ENCODE measurements at regions not wholly inside any gene's neighbourhood (a gene's known extent, or its start where the extent isn't known, plus 50 kb on each side); places are given as distances from the start of the nearest gene placed in this dataset.
"Not testable (repeated sequence)": the region's sequence is repeated elsewhere in the genome, so short reads cannot be mapped to it uniquely, and the experiment has no call there.

GRCh38 chr4:170803492-170803891 is 713.7 kb upstream of the AADAT start:
- no peak for DNase-seq (ENCODE audit: low spot score)

- no peak for DNase-seq (ENCODE audit: low spot score)
Measured at GRCh38 chr4:170801771-170802170, 712.0 kb upstream of the AADAT start.

GRCh38 chr4:170794525-170794924 is 704.8 kb upstream of the AADAT start:
- no peak for DNase-seq (ENCODE audit: low spot score)

GRCh38 chr4:170788540-170789051 is 698.8 kb upstream of the AADAT start:
- not testable (repeated sequence) for DNase-seq (ENCODE audit: low spot score)

GRCh38 chr4:170777663-170778062 is 687.9 kb upstream of the AADAT start:
- no peak for DNase-seq (ENCODE audit: low spot score)

- no peak for DNase-seq (ENCODE audit: low spot score)
Measured at GRCh38 chr4:170776983-170777382, 687.2 kb upstream of the AADAT start.

GRCh38 chr4:170775851-170776250 is 686.1 kb upstream of the AADAT start:
- DNase-seq (ENCODE audit: low spot score) = no peak

- DNase-seq (ENCODE audit: low spot score) = no peak
Measured at GRCh38 chr4:170773709-170774273, 684.0 kb upstream of the AADAT start.

- no peak for DNase-seq (ENCODE audit: low spot score)
Measured at GRCh38 chr4:170772429-170772828, 682.7 kb upstream of the AADAT start.

GRCh38 chr4:170770664-170771063 is 680.9 kb upstream of the AADAT start:
- DNase-seq (ENCODE audit: low spot score) = no peak

- no peak for DNase-seq (ENCODE audit: low spot score)
Measured at GRCh38 chr4:170769862-170770261, 680.1 kb upstream of the AADAT start.

- DNase-seq (ENCODE audit: low spot score) = no peak
Measured at GRCh38 chr4:170758988-170759387, 669.2 kb upstream of the AADAT start.

GRCh38 chr4:170750519-170750918 is 660.8 kb upstream of the AADAT start:
- no peak for DNase-seq (ENCODE audit: low spot score)

GRCh38 chr4:170748975-170749374 is 659.2 kb upstream of the AADAT start:
- no peak for DNase-seq (ENCODE audit: low spot score)

- DNase-seq (ENCODE audit: low spot score) = no peak
Measured at GRCh38 chr4:170743633-170744032, 653.9 kb upstream of the AADAT start.

GRCh38 chr4:170741856-170742255 is 652.1 kb upstream of the AADAT start:
- no peak for DNase-seq (ENCODE audit: low spot score)

- DNase-seq (ENCODE audit: low spot score) = no peak
Measured at GRCh38 chr4:170736710-170737109, 647.0 kb upstream of the AADAT start.

GRCh38 chr4:170729897-170730296 is 640.1 kb upstream of the AADAT start:
- DNase-seq (ENCODE audit: low spot score) = no peak

- no peak for DNase-seq (ENCODE audit: low spot score)
Measured at GRCh38 chr4:170729236-170729635, 639.5 kb upstream of the AADAT start.

GRCh38 chr4:170724191-170724590 is 634.4 kb upstream of the AADAT start:
- DNase-seq (ENCODE audit: low spot score) = no peak

- DNase-seq (ENCODE audit: low spot score) = no peak
Measured at GRCh38 chr4:170723171-170723570, 633.4 kb upstream of the AADAT start.

- DNase-seq (ENCODE audit: low spot score) = no peak
Measured at GRCh38 chr4:170721812-170722373, 632.1 kb upstream of the AADAT start.

- DNase-seq (ENCODE audit: low spot score) = no peak
Measured at GRCh38 chr4:170716868-170717267, 627.1 kb upstream of the AADAT start.

- no peak for DNase-seq (ENCODE audit: low spot score)
Measured at GRCh38 chr4:170705907-170706306, 616.2 kb upstream of the AADAT start.

Measured in COLO829 (cell line).